LNCaP clone FGC (cell line): ENCODE measurements at regions not wholly inside any gene's neighbourhood (a gene's known extent, or its start where the extent isn't known, plus 50 kb on each side); places are given as distances from the start of the nearest gene placed in this dataset.

Experiments
- DNase-seq: peaks from one replicate; pipeline ENCODE4 v3.0.0-alpha.2; 2011; ENCODE audit warnings: low read depth
- H3K4me3 ChIP-seq: 2 replicates; pipeline ENCODE4 v1.5.1; 2011; ENCODE audit warnings: mild to moderate bottlenecking, low read depth, low read length, control low read depth
- TF ChIP-seq, protein P1 (sequence below): IDR thresholded peaks from 2 replicates; pipeline ENCODE4 v1.5.1; 2012; ENCODE audit warnings: mild to moderate bottlenecking; ENCODE audit not compliant: control insufficient read depth, insufficient read depth; ENCODE audit errors: extremely low read depth

DNA sequence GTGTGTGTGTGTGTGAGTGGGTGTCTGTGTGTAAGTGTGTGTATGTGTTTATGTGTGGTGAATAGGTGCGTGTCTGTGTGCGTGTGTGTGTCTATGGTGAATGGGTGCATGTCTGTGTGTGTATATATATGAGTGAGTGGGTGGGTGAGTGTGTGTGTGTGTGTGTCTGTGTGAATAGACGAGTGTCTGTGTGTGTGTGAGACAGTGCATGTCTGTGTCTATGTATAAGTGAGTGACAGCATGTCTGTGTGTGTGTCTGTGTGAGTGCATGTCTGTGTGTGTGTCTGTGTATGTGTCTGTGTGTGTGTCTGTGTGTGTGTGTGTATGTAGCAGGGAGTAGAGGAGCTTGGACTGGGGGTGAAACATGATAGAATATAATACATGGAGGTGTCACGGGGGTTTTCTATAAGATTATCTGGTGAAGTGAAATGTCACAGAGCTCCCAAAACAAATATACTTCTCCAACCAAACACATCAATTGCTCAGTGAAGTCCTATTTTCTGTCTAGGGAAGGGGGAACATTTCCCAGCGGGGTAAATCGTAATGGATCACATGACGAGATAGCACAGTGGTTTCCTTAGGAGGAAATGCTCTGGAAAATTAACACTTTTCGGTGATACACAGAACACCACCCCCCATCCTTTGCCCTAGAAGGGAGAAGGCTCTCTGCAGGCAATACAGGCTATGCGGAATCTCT lies 723.3 kb upstream of the CELF2 start:
- H3K4me3 ChIP-seq, result no peak overlapping the region
- no peak for DNase-seq
- TF ChIP-seq, protein P1, sequence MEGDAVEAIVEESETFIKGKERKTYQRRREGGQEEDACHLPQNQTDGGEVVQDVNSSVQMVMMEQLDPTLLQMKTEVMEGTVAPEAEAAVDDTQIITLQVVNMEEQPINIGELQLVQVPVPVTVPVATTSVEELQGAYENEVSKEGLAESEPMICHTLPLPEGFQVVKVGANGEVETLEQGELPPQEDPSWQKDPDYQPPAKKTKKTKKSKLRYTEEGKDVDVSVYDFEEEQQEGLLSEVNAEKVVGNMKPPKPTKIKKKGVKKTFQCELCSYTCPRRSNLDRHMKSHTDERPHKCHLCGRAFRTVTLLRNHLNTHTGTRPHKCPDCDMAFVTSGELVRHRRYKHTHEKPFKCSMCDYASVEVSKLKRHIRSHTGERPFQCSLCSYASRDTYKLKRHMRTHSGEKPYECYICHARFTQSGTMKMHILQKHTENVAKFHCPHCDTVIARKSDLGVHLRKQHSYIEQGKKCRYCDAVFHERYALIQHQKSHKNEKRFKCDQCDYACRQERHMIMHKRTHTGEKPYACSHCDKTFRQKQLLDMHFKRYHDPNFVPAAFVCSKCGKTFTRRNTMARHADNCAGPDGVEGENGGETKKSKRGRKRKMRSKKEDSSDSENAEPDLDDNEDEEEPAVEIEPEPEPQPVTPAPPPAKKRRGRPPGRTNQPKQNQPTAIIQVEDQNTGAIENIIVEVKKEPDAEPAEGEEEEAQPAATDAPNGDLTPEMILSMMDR, result no peak

DNA sequence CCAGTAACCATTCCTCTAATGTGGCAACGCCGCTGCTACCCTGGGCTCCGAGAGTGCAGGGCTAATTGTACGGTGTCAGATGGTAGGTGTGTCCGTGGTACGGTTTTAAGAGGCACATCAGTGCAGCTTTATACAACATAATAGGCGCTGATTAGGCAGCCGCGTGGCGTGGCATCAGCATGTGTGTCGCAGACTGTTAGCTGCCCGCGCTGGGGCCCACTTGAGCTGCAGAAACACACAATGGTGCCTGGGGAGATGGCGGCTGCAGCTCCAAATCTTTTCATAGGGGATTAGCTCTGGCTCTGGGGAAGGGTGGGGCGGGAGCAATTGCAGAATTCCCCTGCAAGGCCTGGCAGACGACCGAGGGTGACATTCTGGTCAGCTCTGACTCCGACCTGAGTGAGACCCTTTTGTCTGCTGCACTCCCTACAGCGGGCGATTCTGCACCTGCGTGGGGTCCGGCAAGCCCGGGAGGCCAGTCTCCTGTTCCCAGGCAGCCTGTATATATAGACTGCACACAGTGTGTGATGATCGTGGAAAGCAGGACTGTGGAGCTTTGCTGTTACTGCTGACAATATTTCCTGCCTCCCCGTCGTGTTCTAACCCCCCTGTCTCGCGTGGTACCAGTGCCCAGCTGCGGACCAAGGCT lies 722.7 kb upstream of the CELF2 start:
- TF ChIP-seq, protein P1, result no peak

DNA sequence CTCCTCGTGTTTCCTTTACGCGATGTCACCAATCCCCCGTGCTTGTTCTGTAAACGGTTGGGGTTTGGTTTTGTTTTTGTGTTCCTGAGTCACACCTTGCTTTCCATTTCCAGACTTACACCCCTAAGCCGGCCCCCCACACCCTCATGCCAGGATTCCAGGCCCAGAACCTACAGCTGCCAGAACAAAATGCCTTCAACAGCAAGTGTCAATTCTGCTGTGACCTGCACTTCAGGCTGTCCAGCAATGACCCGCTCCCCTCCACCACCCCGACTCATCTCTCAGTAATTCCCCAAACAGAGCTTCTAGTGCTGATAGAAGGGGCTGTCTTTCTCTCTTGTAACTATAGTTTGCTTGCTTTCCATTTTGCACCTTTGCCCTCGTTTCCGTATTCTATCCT lies 722.1 kb upstream of the CELF2 start:
- DNase-seq, result no peak
- H3K4me3 ChIP-seq, result no peak overlapping the region
- TF ChIP-seq, protein P1, result no peak

More for the DNA sequence above, 722.7 kb upstream of the CELF2 start:
- no peak overlapping the region for H3K4me3 ChIP-seq
- DNase-seq, result no peak

DNA sequence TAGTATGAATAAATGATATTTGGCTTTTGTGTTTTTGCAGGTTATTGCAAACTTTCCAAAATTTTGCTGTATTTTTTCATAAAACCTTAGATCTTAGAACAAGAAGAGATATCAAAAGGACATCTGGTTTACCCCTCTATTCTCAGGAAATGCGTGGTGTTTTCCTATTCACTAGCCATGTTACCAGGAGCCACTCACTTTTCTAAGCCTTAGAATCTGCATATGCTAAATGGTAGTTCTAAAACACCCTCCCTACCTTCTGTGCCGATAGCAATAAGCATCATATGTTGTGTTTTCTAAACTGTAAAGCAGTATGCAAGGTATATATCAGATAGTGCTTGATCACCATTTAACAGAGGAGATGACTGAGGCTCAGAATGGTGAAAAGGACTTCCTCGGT lies 715.0 kb upstream of the CELF2 start:
- TF ChIP-seq, protein P1, result no peak
- no peak for DNase-seq
- no peak overlapping the region for H3K4me3 ChIP-seq

DNA sequence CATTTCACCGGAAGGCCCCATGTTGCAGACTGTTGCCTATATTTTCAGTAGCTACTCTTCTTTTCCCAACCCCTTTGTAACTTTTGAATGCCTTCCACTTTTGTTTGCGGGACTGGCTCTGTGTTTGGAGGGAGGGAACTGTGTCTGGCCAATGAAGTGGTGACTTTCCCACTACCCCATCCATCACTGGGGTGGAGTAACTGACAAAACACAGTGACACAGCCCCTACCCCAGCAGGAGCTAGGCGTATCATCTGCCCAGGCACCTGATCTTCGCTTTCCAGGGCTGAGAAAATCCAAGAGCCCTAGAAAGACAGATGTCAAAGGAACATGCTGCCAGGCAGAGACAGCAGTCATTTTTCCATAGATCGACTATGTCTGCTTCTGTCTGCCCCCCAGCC lies 710.6 kb upstream of the CELF2 start:
- no peak overlapping the region for H3K4me3 ChIP-seq
- DNase-seq, result no peak
- TF ChIP-seq, protein P1, result no peak

DNA sequence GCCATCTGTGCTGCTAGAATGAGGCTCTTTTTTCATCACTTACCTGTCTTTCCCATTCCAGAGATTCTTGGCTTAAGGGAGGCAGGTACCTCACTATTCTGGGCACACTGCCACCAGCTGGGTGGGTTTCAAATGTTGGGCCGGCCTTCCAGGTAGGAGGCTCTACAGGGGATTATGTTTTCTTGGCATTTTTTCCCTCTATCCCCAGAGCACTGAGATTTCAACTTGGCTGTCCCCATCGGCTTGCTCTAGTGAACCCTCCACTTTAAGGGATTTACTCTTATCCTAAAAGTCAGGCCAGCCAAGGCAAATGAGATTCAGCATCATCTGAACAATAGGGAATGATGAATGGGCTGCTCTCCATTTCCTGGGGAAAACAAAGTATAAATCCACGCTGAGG lies 710.1 kb upstream of the CELF2 start:
- no peak overlapping the region for H3K4me3 ChIP-seq
- TF ChIP-seq, protein P1, result no peak
- no peak for DNase-seq
